GM06990 (cell line): ENCODE measurements at regions not wholly inside any gene's neighbourhood (a gene's known extent, or its start where the extent isn't known, plus 50 kb on each side); places are given as distances from the start of the nearest gene placed in this dataset.

Source experiments
- DNase-seq: peaks from one replicate; pipeline ENCODE4 v3.0.0-alpha.2; 2011; ENCODE audit not compliant: insufficient read length; ENCODE audit errors: extremely low read depth
- H3K27me3 ChIP-seq: replicated peaks from 2 replicates; pipeline ENCODE4 v1.6.0; 2011; ENCODE audit warnings: low read length; ENCODE audit not compliant: control insufficient read depth, insufficient read depth
- H3K36me3 ChIP-seq: 2 replicates; pipeline ENCODE4 v1.5.1; 2011; ENCODE audit warnings: low read length; ENCODE audit not compliant: control insufficient read depth, insufficient read depth
- H3K4me3 ChIP-seq: replicated peaks from 2 replicates; pipeline ENCODE4 v1.5.1; 2011; ENCODE audit warnings: low read depth, mild to moderate bottlenecking, control low read depth, low read length
- CTCF ChIP-seq: IDR thresholded peaks from 2 replicates; pipeline ENCODE4 v1.5.1; 2011; ENCODE audit warnings: low read length, control low read depth, mild to moderate bottlenecking, inconsistent platforms; ENCODE audit not compliant: insufficient read depth, poor library complexity, severe bottlenecking

- H3K36me3 ChIP-seq: no peaks in the 10 kb centered on the region
- H3K27me3 ChIP-seq: no peaks in the 10 kb centered on the region
- H3K4me3 ChIP-seq: no peak overlapping the region
- DNase-seq: no peak
- no peak for TF ChIP-seq CTCF
Observed at GRCh38 chr18:67290421-67290820, 226.1 kb downstream of the DSEL start.

GRCh38 chr18:67285583-67285982 is 230.9 kb downstream of the DSEL start:
- Histone ChIP-seq H3K27me3 (no peaks in the 10 kb centered on the region), H3K4me3 (no peak overlapping the region), H3K36me3 (no peaks in the 10 kb centered on the region)
- TF ChIP-seq CTCF: no peak
- no peak for DNase-seq

GRCh38 chr18:67282796-67283195 is 233.7 kb downstream of the DSEL start:
- no peak for DNase-seq
- H3K4me3 ChIP-seq: no peak overlapping the region
- no peaks in the 10 kb centered on the region for H3K36me3 ChIP-seq
- H3K27me3 ChIP-seq: no peaks in the 10 kb centered on the region
- no peak for TF ChIP-seq CTCF

- DNase-seq: no peak
- Histone ChIP-seq H3K4me3 (no peak overlapping the region), H3K27me3 (no peaks in the 10 kb centered on the region), H3K36me3 (no peaks in the 10 kb centered on the region)
- TF ChIP-seq CTCF: no peak
Observed at GRCh38 chr18:67281746-67282145, 234.8 kb downstream of the DSEL start.

GRCh38 chr18:67280486-67281242 is 235.9 kb downstream of the DSEL start:
- DNase-seq: no peak
- no peaks in the 10 kb centered on the region for H3K27me3 ChIP-seq
- no peak overlapping the region for H3K4me3 ChIP-seq
- H3K36me3 ChIP-seq: no peaks in the 10 kb centered on the region
- no peak for TF ChIP-seq CTCF

GRCh38 chr18:67279988-67280387 is 236.5 kb downstream of the DSEL start:
- DNase-seq: no peak
- H3K27me3 ChIP-seq: no peaks in the 10 kb centered on the region
- no peaks in the 10 kb centered on the region for H3K36me3 ChIP-seq
- H3K4me3 ChIP-seq: no peak overlapping the region
- TF ChIP-seq CTCF: no peak
